GM12878 (cell line): ENCODE measurements at regions not wholly inside any gene's neighbourhood (a gene's known extent, or its start where the extent isn't known, plus 50 kb on each side); places are given as distances from the start of the nearest gene placed in this dataset.

Source experiments
- CTCF ChIP-seq, 3 experiments: IDR thresholded peaks in 2 of 3; conservative IDR thresholded peaks in 1 of 3; 2 replicates each; pipeline ENCODE4 v1.5.1; 2011; ENCODE audit warnings: low read depth in 3 of 3, low read length in 3 of 3, mild to moderate bottlenecking in 3 of 3, control low read depth in 2 of 3, moderate library complexity in 2 of 3, inconsistent platforms in 1 of 3, mixed read lengths in 1 of 3; ENCODE audit not compliant: control insufficient read depth in 2 of 3, insufficient read depth in 1 of 3; ENCODE audit errors: extremely low read depth in 1 of 3
- EZH2 ChIP-seq: IDR thresholded peaks from 2 replicates; pipeline ENCODE4 v1.6.1; 2012; ENCODE audit warnings: low read depth, mild to moderate bottlenecking, control low read depth, inconsistent platforms, low read length, borderline replicate concordance; ENCODE audit not compliant: control insufficient read depth
- KDM1A ChIP-seq: fragments of 200-600 bp; sonication (generic); IDR thresholded peaks from 2 replicates; pipeline ENCODE4 v1.6.1; 2016; ENCODE audit warnings: borderline replicate concordance
- POU2F2 ChIP-seq: IDR thresholded peaks from 3 replicates; pipeline ENCODE4 v1.6.1; 2011; ENCODE audit warnings: low read depth, mild to moderate bottlenecking, low read length, borderline replicate concordance
- RAD21 ChIP-seq: IDR thresholded peaks from 2 replicates; pipeline ENCODE4 v1.6.1; 2011; ENCODE audit warnings: mild to moderate bottlenecking, low read depth, low read length, moderate library complexity; ENCODE audit not compliant: insufficient read depth
- RAD51 ChIP-seq: fragments of 450-650 bp; IDR thresholded peaks from 2 replicates; pipeline ENCODE4 v1.6.1; 2016; ENCODE audit warnings: moderate library complexity, mild to moderate bottlenecking, inconsistent platforms
- STAT1 ChIP-seq: fragments of 450-650 bp; conservative IDR thresholded peaks from 2 replicates; pipeline ENCODE4 v1.6.1; 2014; ENCODE audit warnings: antibody characterized with exemption, mild to moderate bottlenecking

- TF ChIP-seq RAD51 (no peak), RAD21 (no peak), EZH2 (no peak), KDM1A (no peak), CTCF (IDR thresholded peaks at IDR 0.05 in 2 of 3, conservative IDR thresholded peaks at IDR 0.05 in 1 of 3; ENCODE audit: control insufficient read depth in 2 of 3, extremely low read depth in 1 of 3, insufficient read depth in 1 of 3, low read depth in 3 of 3, low read length in 3 of 3) (no peak), STAT1 (no peak), POU2F2 (no peak)
These were observed 493.9 kb downstream of the GLRX3 start for GRCh38 chr10:130630135-130630534.
